ENCODE measurements at regions not wholly inside any gene's neighbourhood (a gene's known extent, or its start where the extent isn't known, plus 50 kb on each side); places are given as distances from the start of the nearest gene placed in this dataset.
"Not testable (repeated sequence)": the region's sequence is repeated elsewhere in the genome, so short reads cannot be mapped to it uniquely, and the experiment has no call there.

GRCh38 chr1:29396438-29397255 lies 160.3 kb downstream of the PTPRU start:
- DNase-seq, result no peak

- DNase-seq, result no peak
Observed at GRCh38 chr1:29395736-29396437, 159.6 kb downstream of the PTPRU start.

- DNase-seq, result no peak
Observed at GRCh38 chr1:29394521-29395225, 158.4 kb downstream of the PTPRU start.

GRCh38 chr1:29393451-29393826 lies 157.1 kb downstream of the PTPRU start:
- no peak for DNase-seq

GRCh38 chr1:29392486-29393450 lies 156.4 kb downstream of the PTPRU start:
- no peak for DNase-seq

GRCh38 chr1:29392036-29392435 lies 155.7 kb downstream of the PTPRU start:
- DNase-seq, result no peak

- no peak for DNase-seq
Observed at GRCh38 chr1:29391362-29391880, 155.1 kb downstream of the PTPRU start.

GRCh38 chr1:29390491-29391361 lies 154.4 kb downstream of the PTPRU start:
- no peak for DNase-seq

GRCh38 chr1:29390075-29390474 lies 153.8 kb downstream of the PTPRU start:
- no peak for DNase-seq

GRCh38 chr1:29389533-29390041 lies 153.3 kb downstream of the PTPRU start:
- no peak for DNase-seq

- no peak for DNase-seq
Observed at GRCh38 chr1:29388884-29389283, 152.6 kb downstream of the PTPRU start.

GRCh38 chr1:29388170-29388569 lies 151.8 kb downstream of the PTPRU start:
- DNase-seq, result no peak

- DNase-seq, result no peak
Observed at GRCh38 chr1:29387210-29387609, 150.9 kb downstream of the PTPRU start.

- DNase-seq, result not testable (repeated sequence)
Observed at GRCh38 chr1:29386453-29386852, 150.1 kb downstream of the PTPRU start.

GRCh38 chr1:29385966-29386365 lies 149.6 kb downstream of the PTPRU start:
- no peak for DNase-seq

GRCh38 chr1:29384496-29385015 lies 148.2 kb downstream of the PTPRU start:
- DNase-seq, result no peak

GRCh38 chr1:29383746-29384371 lies 147.5 kb downstream of the PTPRU start:
- DNase-seq, result no peak

- no peak for DNase-seq
Observed at GRCh38 chr1:29382851-29383745, 146.8 kb downstream of the PTPRU start.

- DNase-seq, result no peak
Observed at GRCh38 chr1:29381426-29381825, 145.1 kb downstream of the PTPRU start.
